Activated naive CD4-positive, alpha-beta T cell treated with anti-CD3 and anti-CD28 coated beads, Interleukin-2, amount 50 U/mL, for 72 hours (primary cell): ENCODE measurements at regions not wholly inside any gene's neighbourhood (a gene's known extent, or its start where the extent isn't known, plus 50 kb on each side); places are given as distances from the start of the nearest gene placed in this dataset.

Source experiments
- ATAC-seq, 2 donors: fragments of 150-1000 bp; cut with Tn5 transposase; 2 replicates each; pipeline ENCODE4 v1.10.0; 2021; ENCODE audit warnings: mild to moderate bottlenecking in 2 of 2, moderate library complexity in 2 of 2
- DNase-seq, 2 donors: peaks; one replicate each; pipeline ENCODE4 v3.0.0; 2021 to 2022; ENCODE audit warnings: low spot score in 2 of 2
- H3K27ac Mint-ChIP-seq, 2 donors: one replicate each; pipeline ENCODE4 v1.8.0; 2022; ENCODE audit warnings: mild to moderate bottlenecking in 2 of 2, mixed read lengths in 2 of 2
- H3K36me3 Mint-ChIP-seq, 2 donors: one replicate each; pipeline ENCODE4 v1.8.0; 2022; ENCODE audit warnings: mixed read lengths in 2 of 2
- H3K9me3 Mint-ChIP-seq, 2 donors: one replicate each; pipeline ENCODE4 v1.8.0; 2022; ENCODE audit warnings: mixed read lengths in 2 of 2

DNA sequence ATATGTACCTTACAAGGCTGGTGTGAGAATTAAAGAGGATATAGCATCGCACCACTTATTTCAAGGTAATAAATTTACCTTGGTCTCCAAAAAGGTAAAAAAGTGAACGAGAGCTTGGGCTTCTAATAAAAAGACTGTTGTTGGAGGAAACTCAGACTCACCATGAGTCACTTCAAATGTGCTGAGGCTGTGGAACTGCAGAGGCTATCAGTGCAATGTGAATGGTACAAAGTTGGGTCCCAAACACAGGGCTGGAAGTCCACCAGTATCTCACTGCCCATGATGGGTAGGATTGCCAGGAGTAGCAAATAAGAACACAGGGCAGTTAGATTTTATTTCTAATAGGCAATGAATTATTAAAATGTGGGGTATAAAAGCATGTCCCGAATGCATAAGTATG is 200.6 kb downstream of the MAFB start:
- Mint-ChIP-seq H3K9me3 (no peaks in the 10 kb centered on the region), H3K27ac (no peak overlapping the region), H3K36me3 (no peaks in the 10 kb centered on the region)
- DNase-seq = no peak
- no peak for ATAC-seq

DNA sequence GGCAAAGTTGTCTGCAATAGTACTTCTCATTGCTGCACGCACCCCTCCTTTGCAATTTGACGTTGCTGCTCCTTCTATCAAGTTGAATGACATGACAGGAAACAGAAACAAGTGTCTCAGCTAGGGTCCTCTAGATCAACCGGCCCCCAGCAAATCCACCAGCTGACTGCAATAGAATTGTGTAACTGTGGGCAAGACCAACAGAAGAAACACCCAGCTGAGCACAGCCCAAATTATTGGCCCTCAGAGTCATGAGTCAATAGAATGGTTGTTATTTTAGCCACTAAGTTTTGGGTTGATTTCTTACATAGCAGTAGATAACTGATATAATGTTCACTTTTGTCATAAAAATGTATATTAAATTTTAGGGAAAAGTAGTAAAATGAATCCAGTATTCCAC is 202.7 kb downstream of the MAFB start:
- no peak for ATAC-seq
- Mint-ChIP-seq H3K9me3 (peaks cover 0 to 6% of the 10 kb centered on the region in 2 donors), H3K27ac (no peak overlapping the region), H3K36me3 (no peaks in the 10 kb centered on the region)
- no peak for DNase-seq

DNA sequence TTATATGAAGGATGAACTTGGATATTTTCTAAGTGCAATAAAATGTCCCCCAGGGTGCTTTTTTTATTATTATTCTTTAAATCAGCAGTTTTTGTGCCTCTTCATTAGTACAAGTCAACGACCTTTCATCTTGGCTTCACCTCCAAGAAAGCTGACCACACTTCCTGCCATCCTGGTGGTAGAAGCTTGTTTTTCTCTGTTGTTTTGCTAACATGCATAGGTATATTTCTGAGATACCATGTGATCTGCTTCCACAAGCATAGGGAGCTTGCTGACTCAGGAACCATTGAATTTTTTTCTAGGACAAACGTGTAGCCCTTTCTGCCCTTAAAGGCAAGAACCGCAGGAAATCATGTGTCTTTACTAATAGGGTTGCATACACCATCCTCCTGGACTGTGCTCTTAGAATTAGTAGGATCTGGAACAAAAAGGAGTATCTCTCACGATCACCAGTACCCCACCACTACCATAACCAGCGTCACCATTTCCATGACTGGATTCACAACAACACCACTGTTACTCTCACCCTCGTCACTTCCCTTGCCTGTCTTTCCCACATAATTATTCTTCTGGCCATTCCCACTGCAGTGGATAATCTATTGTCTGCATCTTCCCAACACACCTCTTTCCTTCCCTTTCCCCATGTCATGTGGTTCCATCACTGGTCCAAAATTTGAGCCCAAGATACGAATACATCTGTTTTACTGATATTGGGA is 207.1 kb downstream of the MAFB start:
- H3K27ac Mint-ChIP-seq = no peak overlapping the region
- ATAC-seq (no peak), DNase-seq (no peak)
- H3K36me3 Mint-ChIP-seq = no peaks in the 10 kb centered on the region
- peaks cover 0 to 6% of the 10 kb centered on the region in 2 donors for H3K9me3 Mint-ChIP-seq

DNA sequence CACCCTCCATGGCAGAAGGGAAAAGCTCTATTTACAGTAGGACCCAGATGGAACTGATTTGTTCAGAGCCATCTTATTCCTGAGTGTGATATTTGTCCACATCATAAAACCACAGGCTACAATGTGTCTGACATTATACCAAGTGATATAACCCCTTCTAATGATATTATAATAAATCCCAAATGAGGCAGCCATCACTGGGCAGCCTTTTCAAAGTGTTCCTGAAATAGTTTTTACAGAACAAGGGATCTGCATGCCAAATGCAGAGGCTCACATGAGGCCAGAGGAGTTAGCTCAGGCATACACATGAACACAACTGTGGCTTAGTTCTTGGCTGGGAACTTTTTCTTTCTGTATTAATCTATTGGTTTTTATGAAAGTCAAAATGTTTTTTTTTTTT is 207.7 kb downstream of the MAFB start:
- no peaks in the 10 kb centered on the region for H3K36me3 Mint-ChIP-seq
- no peak overlapping the region for H3K27ac Mint-ChIP-seq
- DNase-seq = no peak
- no peak for ATAC-seq
- H3K9me3 Mint-ChIP-seq = peaks cover 0 to 6% of the 10 kb centered on the region in 2 donors

DNA sequence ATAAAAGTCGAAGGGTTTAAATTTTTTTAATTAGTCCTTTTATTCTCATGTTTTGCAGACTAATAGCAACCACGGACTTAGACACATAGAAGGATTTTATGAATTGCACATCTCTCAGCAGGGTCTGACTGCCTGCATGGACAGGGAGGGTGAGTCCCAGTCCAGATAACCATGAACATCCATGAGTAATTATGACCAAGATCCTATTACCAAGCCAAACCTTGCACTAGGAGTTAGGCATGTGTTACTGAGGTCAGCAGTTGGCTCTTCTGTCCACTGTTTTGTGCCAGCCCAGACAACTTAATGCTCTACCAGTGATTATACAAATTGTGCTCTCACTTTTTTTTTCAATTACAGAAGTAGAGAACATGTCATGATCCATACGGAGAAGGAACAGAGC is 211.2 kb downstream of the MAFB start:
- peaks cover 0 to 6% of the 10 kb centered on the region in 2 donors for H3K9me3 Mint-ChIP-seq
- H3K36me3 Mint-ChIP-seq = no peaks in the 10 kb centered on the region
- H3K27ac Mint-ChIP-seq = no peak overlapping the region
- DNase-seq (no peak), ATAC-seq (no peak)

DNA sequence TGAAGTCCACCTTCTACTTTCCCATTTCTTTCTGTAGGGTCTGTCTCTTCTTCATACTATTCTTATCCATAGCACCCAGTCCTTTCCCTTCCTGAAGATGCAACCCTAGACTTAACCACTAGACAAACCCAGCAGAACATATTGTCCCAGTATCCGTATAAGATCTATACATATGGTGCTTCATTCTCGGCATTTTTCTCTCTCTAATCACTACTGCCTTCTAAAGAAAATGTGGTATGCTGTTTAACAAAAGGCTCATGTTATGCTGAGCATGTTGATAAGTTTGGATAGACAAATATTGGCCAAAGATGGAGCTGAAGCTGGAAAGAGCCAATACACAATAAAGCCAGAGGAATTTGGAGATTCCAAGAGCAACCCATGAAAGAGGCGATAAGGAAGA is 212.6 kb downstream of the MAFB start:
- no peaks in the 10 kb centered on the region for H3K9me3 Mint-ChIP-seq
- H3K36me3 Mint-ChIP-seq = no peaks in the 10 kb centered on the region
- no peak overlapping the region for H3K27ac Mint-ChIP-seq
- DNase-seq (no peak), ATAC-seq (no peak)

DNA sequence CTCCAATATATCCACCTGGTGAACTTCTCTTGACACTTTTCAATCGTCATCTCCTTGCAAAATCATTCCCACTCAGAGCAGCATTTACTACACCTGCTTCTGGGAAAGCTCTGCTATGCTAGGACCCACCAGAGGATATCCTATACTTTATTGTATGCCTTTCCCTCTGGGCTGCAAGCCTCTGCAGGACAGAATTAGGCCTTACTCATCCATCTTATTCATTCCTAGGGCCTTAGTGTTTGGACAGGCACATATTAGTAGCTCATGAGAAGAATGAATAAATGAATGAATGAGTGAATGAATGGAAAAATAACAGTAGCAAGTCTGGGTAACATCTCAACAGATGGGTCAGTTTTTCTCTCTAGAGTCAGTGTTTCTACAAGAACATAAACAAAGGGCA is 216.1 kb downstream of the MAFB start:
- no peaks in the 10 kb centered on the region for H3K36me3 Mint-ChIP-seq
- H3K27ac Mint-ChIP-seq = no peak overlapping the region
- H3K9me3 Mint-ChIP-seq = no peaks in the 10 kb centered on the region

DNA sequence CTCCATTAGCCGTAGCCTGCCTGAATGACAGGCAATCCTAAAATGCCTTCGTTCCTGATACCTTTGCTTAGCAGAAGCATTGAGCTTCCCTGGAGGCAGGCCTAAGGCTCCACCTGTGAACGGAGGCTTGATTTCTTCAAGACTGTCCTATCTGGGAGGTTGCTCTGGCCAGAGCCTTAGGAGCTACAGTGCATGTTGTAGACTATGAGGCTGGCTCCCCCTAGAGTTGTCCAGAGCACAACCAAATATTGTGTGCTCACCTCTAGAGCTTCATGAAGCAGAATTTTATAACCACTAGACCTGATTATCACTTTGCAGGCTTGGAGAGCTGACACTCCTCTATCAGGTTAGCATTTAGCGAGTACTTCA is 217.8 kb downstream of the MAFB start:
- Mint-ChIP-seq H3K27ac (no peak overlapping the region), H3K36me3 (no peaks in the 10 kb centered on the region), H3K9me3 (no peaks in the 10 kb centered on the region)
- ATAC-seq = no peak
- DNase-seq = no peak

More for the DNA sequence above, 216.1 kb downstream of the MAFB start:
- no peak for DNase-seq
- no peak for ATAC-seq

DNA sequence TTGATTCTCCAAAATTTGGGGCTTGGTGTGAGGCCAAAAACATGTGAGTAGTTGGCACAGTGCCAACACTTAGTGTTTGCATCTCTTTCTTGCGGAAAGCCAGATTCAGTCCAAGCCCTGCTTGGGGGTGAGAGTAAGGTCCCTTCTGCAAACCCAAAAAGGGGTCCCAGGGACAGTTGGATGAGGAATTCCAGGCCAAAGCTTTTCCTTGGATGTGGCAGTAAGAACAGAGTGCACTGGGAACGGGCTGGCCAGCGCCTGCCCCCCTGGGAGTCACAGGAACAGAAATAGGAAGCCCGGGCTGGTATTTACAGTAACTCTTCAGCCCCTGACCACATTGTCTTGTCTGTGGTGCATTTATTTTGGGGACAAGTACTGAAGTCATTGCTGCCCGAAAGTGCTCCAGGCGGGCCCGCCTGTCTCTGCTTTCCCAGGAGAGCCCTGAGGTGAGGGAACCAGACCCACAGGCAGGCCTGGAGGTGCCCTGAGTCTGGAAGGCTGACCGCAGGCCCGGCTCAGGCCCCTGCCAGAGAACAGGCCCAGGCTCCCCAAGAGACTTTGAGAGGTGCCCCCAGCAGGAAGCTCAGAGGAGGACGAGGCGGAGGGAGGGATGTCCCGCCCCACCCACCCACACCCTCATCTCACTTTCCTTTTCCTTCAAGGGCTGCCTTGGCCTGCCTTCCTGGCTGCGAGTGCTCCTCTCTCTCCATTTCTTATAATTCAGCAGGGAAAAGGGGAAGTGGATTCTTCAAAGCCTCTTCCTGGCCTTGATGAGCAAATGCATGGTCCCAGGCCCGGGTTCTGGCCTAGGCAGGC is 218.4 kb downstream of the MAFB start:
- no peaks in the 10 kb centered on the region for H3K9me3 Mint-ChIP-seq
- no peak for DNase-seq
- H3K27ac Mint-ChIP-seq = no peak overlapping the region
- no peaks in the 10 kb centered on the region for H3K36me3 Mint-ChIP-seq
- no peak for ATAC-seq

DNA sequence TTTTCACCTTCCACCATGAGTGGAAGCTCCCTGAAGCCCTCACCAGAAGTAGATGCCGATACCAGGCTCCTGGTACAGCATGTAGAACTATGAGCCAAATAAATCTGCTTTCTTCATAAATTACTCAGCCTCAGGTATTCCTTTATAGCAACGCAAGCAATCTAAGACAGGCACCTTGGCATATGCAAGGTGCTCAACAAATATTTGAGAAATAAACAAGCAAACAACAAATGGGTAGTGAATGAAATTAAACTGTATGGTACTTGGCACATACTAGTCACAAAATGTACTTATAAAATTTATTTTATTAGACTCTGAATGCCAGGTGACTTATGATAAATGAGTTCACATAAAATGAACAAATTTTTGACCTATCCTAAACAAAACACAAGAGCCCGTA is 220.3 kb downstream of the MAFB start:
- H3K9me3 Mint-ChIP-seq = no peaks in the 10 kb centered on the region
- DNase-seq = no peak
- no peak overlapping the region for H3K27ac Mint-ChIP-seq
- ATAC-seq = no peak
- H3K36me3 Mint-ChIP-seq = no peaks in the 10 kb centered on the region

DNA sequence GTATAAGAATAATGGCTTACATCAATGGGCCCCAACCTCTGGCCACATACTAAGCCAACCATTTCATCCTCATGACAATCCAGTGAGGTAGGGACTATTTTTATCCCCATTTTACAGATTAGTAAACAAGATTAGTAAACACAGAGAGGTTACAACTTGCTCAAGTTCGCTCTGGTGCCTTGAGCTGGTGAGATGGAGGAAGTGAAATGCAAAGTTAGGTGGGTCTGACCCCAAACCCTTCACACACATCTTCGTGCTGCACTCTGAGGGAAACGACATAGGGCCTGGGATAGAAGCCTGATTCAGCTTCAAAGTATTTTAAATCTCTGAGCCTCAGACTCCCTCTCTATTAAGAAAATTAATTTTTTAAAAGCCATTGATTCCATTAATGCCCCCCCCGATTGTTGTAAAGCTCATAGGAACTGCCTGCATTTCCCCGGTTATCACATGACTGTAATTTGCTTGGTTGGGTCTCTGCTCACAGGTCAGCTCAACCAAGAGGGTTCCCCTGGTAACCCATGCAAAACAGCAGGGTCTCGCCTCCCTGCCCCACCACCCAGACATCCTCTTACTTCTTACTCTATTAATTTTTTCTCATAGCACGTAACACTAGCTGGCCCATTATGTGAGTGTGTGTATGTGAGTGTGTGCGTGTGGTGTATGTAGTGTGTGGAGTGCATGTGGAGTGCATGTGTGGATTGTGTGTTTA is 221.2 kb downstream of the MAFB start:
- no peak for ATAC-seq
- Mint-ChIP-seq H3K9me3 (no peaks in the 10 kb centered on the region), H3K36me3 (no peaks in the 10 kb centered on the region), H3K27ac (no peak overlapping the region)
- DNase-seq = no peak

DNA sequence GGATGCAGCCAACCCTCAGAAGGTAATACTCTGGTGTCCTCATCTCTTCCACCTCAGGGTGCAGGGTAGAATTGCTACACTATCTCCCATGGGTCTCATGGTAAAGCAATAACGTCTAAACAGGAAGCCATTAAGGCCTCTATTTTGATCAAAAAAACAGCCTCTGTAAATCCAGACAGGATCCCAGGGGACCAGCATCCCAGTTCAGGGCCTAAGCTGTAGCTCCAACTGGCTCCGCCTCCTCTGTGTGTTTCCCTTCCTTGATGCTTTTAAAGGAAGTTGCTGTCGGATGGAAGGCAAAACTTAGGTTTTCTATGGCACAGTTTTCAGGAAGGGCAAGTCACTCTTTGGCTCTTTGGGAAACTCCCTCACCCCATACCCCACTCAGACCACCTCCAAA is 222.0 kb downstream of the MAFB start:
- DNase-seq (no peak), ATAC-seq (no peak)
- Mint-ChIP-seq H3K36me3 (no peaks in the 10 kb centered on the region), H3K27ac (no peak overlapping the region), H3K9me3 (no peaks in the 10 kb centered on the region)

DNA sequence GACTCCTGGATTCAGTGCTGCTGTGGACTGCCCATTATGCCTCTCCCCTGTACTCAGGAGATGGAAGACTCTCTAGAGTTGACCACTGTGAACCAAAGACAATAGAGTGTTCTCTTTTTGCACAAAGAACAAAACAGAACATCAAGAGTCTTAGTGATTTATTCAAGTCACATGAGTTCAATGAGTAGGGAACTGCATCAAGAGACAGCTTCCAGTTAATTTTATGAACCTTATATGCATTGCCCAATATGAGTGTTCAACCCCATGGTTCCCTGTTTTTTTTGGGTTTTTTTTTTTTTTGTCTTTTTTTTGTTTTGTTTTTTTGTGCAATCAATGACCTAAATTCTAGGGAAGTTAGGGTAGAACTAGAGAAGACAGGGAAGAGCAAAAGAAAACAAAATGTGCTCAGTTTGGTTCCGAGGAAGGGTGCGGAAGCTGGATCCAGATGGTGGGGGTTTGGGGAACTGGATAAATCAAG is 224.3 kb downstream of the MAFB start:
- ATAC-seq (no peak), DNase-seq (no peak)
- no peaks in the 10 kb centered on the region for H3K36me3 Mint-ChIP-seq
- peaks cover 0 to 3% of the 10 kb centered on the region in 2 donors for H3K9me3 Mint-ChIP-seq
- no peak overlapping the region for H3K27ac Mint-ChIP-seq

DNA sequence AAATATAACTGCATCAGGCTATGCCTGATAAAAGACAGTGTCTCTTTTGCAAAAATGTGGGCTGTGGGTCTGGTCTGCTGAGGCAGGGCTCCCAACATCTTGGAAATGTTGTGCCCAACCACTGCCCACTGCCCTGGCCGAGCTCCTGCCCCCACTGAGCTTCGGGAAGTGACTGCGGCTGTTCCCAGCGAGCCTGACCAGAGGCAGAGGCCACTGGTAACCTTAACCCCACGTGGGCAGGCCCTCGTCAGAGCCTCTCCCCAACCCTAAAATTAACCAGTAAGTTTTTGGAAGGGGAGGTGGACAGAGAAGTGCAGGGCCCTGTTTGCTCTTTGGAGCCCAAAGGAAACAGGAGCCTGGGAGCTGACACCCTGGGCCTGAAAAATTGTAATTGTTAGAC is 225.9 kb downstream of the MAFB start:
- no peak overlapping the region for H3K27ac Mint-ChIP-seq
- H3K9me3 Mint-ChIP-seq = peaks cover 0 to 6% of the 10 kb centered on the region in 2 donors
- DNase-seq (no peak), ATAC-seq (no peak)
- H3K36me3 Mint-ChIP-seq = no peaks in the 10 kb centered on the region

DNA sequence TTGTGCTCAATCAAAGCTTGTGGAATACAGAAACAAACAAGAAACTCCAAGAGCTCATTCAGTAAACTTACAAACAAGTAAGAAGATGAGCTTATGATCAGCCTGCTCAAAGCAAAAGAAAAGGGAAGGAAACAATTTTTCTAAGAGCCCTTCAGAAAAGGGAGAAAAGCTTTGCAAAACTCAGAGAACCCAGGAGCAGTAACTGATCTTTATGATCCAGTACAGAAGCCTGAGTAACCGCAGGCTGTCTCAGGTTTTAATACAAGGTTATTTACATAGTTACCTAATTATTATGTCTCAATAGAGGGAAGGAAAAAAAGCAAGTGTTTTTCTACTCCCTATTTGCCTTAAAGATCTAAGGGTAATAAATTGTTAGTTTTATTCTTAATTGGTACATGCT is 226.5 kb downstream of the MAFB start:
- DNase-seq = no peak

DNA sequence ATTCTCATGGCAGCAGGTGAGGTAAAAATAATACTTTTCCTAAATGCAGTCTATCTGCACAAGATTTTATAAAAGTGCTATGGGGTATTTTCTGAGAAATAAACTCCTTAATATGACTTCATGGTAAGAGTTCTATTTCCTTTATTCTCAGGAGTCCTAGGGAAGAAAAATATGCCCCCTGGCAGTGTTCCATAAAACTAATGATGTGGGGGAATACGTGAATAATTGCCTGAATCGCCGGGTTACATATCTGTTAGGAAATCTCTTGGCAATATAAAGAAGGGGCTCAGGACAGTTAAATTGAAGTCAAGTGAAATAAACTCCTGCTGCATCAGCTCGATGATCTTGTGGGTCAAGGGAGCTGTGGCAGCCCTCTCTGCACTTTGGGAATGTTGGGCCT is 229.7 kb downstream of the MAFB start:
- H3K27ac Mint-ChIP-seq = no peak overlapping the region
- DNase-seq (no peak), ATAC-seq (no peak)
- H3K9me3 Mint-ChIP-seq = peaks cover 0 to 6% of the 10 kb centered on the region in 2 donors
- H3K36me3 Mint-ChIP-seq = no peaks in the 10 kb centered on the region

More for the DNA sequence above, 226.5 kb downstream of the MAFB start:
- H3K27ac Mint-ChIP-seq = no peak overlapping the region
- H3K9me3 Mint-ChIP-seq = peaks cover 0 to 6% of the 10 kb centered on the region in 2 donors
- no peak for ATAC-seq
- H3K36me3 Mint-ChIP-seq = no peaks in the 10 kb centered on the region

DNA sequence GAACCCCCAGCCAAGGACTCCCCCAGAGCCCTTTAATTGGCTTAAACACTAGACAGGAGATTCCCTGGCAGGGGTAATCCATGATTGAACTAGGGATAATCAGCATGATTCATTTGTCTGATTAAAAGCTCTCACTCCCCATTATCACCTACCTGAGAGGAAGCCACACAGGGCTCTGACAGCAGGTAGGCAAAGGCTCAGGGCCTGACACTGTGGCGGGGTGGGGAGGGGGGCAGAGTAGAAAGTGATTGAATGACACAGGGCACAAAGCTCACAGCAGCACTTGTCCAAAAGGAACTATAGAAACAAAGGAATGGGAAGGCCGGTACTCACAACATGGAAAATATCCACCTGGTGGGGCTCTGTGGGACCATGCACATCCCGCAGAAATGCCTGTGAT is 231.6 kb downstream of the MAFB start:
- ATAC-seq = no peak
- no peak for DNase-seq
- Mint-ChIP-seq H3K27ac (no peak overlapping the region), H3K9me3 (peaks cover 0 to 6% of the 10 kb centered on the region in 2 donors), H3K36me3 (no peaks in the 10 kb centered on the region)
